A549 (cell line): ENCODE measurements at regions not wholly inside any gene's neighbourhood (a gene's known extent, or its start where the extent isn't known, plus 50 kb on each side); places are given as distances from the start of the nearest gene placed in this dataset.

Source experiments
- ATAC-seq, 2 experiments: fragments of 200-7000 bp in 1 of 2; fragments of >200 bp in 1 of 2; cut with Nextera tagmentation in 1 of 2; cut with Tn5 transposase in 1 of 2; 3 replicates each; pipeline versions ENCODE4 v1.8.0 to v1.9.1; 2018 to 2020; ENCODE audit warnings: mild to moderate bottlenecking in 1 of 2, moderate library complexity in 1 of 2
- CTCF ChIA-PET: fragments of 300-600 bp; sonication (Branson Sonifier 250); formaldehyde crosslinking; extraction: SDS; loops from one replicate; lab custom pipeline; 2021; ENCODE audit warnings: antibody characterized with exemption, inconsistent platforms; lab: Yijun Ruan, JAX
- POLR2A ChIA-PET: fragments of 350-600 bp; formaldehyde crosslinking; extraction: SDS; loops from one replicate; lab custom pipeline; 2021; ENCODE audit warnings: antibody characterized with exemption, inconsistent platforms; lab: Yijun Ruan, JAX
- DNase-seq, 2 experiments: peaks; one replicate each; pipeline versions ENCODE4 v3.0.0 to v3.0.0-alpha.2; 2011 to 2016; ENCODE audit warnings: low read depth in 1 of 2, low spot score in 1 of 2
- FAIRE-seq: peaks from 2 replicates; lab custom pipeline; 2011; peaks lifted over from hg19 to GRCh38; lab: Jason Lieb, UNC
- H3K27ac ChIP-seq, 2 experiments: fragments of >200 bp; sonication (Bioruptor Twin); formaldehyde crosslinking; 3 replicates each; pipeline ENCODE4 v1.5.1; 2016 to 2017
- H3K4me1 ChIP-seq: fragments of >200 bp; sonication (Bioruptor Twin); formaldehyde crosslinking; 3 replicates; pipeline ENCODE4 v1.6.1; 2016
- H3K4me2 ChIP-seq: fragments of >200 bp; sonication (Bioruptor Twin); formaldehyde crosslinking; 3 replicates; pipeline ENCODE4 v1.6.1; 2016
- H3K4me3 ChIP-seq: fragments of >200 bp; sonication (Bioruptor Twin); formaldehyde crosslinking; 3 replicates; pipeline ENCODE4 v1.5.1; 2016
- H3K9me3 ChIP-seq: fragments of >200 bp; sonication (Bioruptor Twin); formaldehyde crosslinking; 3 replicates; pipeline ENCODE4 v1.6.1; 2016
- ATOH8 ChIP-seq: fragments of 250-450 bp; sonication (Bioruptor Pico); IDR thresholded peaks from 2 replicates; pipeline ENCODE4 v1.5.0; 2020; ENCODE audit warnings: low read depth, mild to moderate bottlenecking, moderate library complexity
- CHD2 ChIP-seq: fragments of 150-350 bp; IDR thresholded peaks from 2 replicates; pipeline ENCODE4 v1.6.1; 2014; ENCODE audit warnings: low read length; ENCODE audit not compliant: partially characterized antibody
- CTCF ChIP-seq: fragments of >200 bp; sonication (Bioruptor Twin); formaldehyde crosslinking; IDR thresholded peaks from 3 replicates; pipeline ENCODE4 v1.5.1; 2016
- EHF ChIP-seq: fragments of 250-450 bp; sonication (Bioruptor Pico); IDR thresholded peaks from 2 replicates; pipeline ENCODE4 v1.5.0; 2020; ENCODE audit warnings: mild to moderate bottlenecking
- ELK1 ChIP-seq: fragments of 150-350 bp; IDR thresholded peaks from 2 replicates; pipeline ENCODE4 v1.6.1; 2014; ENCODE audit warnings: low read depth, mild to moderate bottlenecking, low read length
- EP300 ChIP-seq, 2 experiments: fragments of >200 bp; sonication (Bioruptor Twin); formaldehyde crosslinking; IDR thresholded peaks; 2 replicates in 1 of 2; 3 replicates in 1 of 2; pipeline ENCODE4 v1.6.1; 2016 to 2017
- ESRRA ChIP-seq: fragments of 150-350 bp; IDR thresholded peaks from 2 replicates; pipeline ENCODE4 v1.6.1; 2014; ENCODE audit warnings: mild to moderate bottlenecking, low read length, borderline replicate concordance
- FOSB ChIP-seq: fragments of 250-450 bp; sonication (Bioruptor Pico); IDR thresholded peaks from 2 replicates; pipeline ENCODE4 v1.5.0; 2020; ENCODE audit warnings: mild to moderate bottlenecking, moderate library complexity
- FOXS1 ChIP-seq: fragments of 250-450 bp; sonication (Bioruptor Pico); IDR thresholded peaks from 2 replicates; pipeline ENCODE4 v1.5.0; 2020; ENCODE audit warnings: mild to moderate bottlenecking, moderate library complexity
- HES2 ChIP-seq: fragments of >200 bp; sonication (Bioruptor Twin); formaldehyde crosslinking; IDR thresholded peaks from 2 replicates; pipeline ENCODE4 v1.6.1; 2016
- HOXA7 ChIP-seq: fragments of 250-450 bp; sonication (Bioruptor Pico); IDR thresholded peaks from 2 replicates; pipeline ENCODE4 v1.5.0; 2020; ENCODE audit warnings: mild to moderate bottlenecking, moderate library complexity
- HOXB13 ChIP-seq: fragments of 250-450 bp; sonication (Bioruptor Pico); IDR thresholded peaks from 2 replicates; pipeline ENCODE4 v1.5.0; 2020; ENCODE audit warnings: low read depth, mild to moderate bottlenecking, moderate library complexity
- JUN ChIP-seq, 2 experiments: fragments of >200 bp; sonication (Bioruptor Twin); formaldehyde crosslinking; IDR thresholded peaks; 2 replicates in 1 of 2; 3 replicates in 1 of 2; pipeline ENCODE4 v1.6.1; 2016 to 2017
- MAFK ChIP-seq: fragments of 450-650 bp; IDR thresholded peaks from 2 replicates; pipeline ENCODE4 v1.6.1; 2014; ENCODE audit not compliant: partially characterized antibody
- MAX ChIP-seq: IDR thresholded peaks from 2 replicates; pipeline ENCODE4 v1.6.1; 2012
- NFE2L2 ChIP-seq: fragments of 150-350 bp; conservative IDR thresholded peaks from 2 replicates; pipeline ENCODE4 v1.6.1; 2014; ENCODE audit warnings: low read length
- NPAS2 ChIP-seq: fragments of 250-450 bp; sonication (Bioruptor Pico); IDR thresholded peaks from 2 replicates; pipeline ENCODE4 v1.8.0; 2022; ENCODE audit warnings: mild to moderate bottlenecking, moderate library complexity, borderline replicate concordance
- POLR2AphosphoS2 ChIP-seq: conservative IDR thresholded peaks from 2 replicates; pipeline ENCODE4 v1.6.1; 2012; ENCODE audit warnings: low read length, improper control_type of control experiment, inconsistent platforms
- RNF2 ChIP-seq: fragments of 200-600 bp; sonication (generic); IDR thresholded peaks from 2 replicates; pipeline ENCODE4 v1.6.1; 2016; ENCODE audit warnings: low read depth, mild to moderate bottlenecking, antibody characterized with exemption, moderate library complexity, borderline replicate concordance
- SMC3 ChIP-seq: fragments of >200 bp; sonication (Bioruptor Twin); formaldehyde crosslinking; IDR thresholded peaks from 3 replicates; pipeline ENCODE4 v1.6.1; 2018; ENCODE audit warnings: inconsistent platforms
- WGBS: methylation state at CpG from one replicate; pipeline ENCODE4 v1.1.6; 2017; ENCODE audit errors: missing lambda C conversion rate; 5-methylcytosine and 5-hydroxymethylcytosine counted together

GRCh38 chr4:58553679-58554078 lies 1443.5 kb upstream of the IGFBP7 start:
- FAIRE-seq (no peak), DNase-seq (no peak), ATAC-seq (no peak)
- H3K4me2 ChIP-seq = no peak overlapping the region
- no peak overlapping the region for H3K27ac ChIP-seq
- no peaks in the 10 kb centered on the region for H3K4me1 ChIP-seq
- ChIA-PET CTCF (no interaction called here), POLR2A (no interaction called here)
- no peak overlapping the region for H3K4me3 ChIP-seq
- H3K9me3 ChIP-seq = no peaks in the 10 kb centered on the region
- WGBS = 3% methylated on average over 2 of the region's 2 CpGs
- TF ChIP-seq ELK1 (no peak), FOSB (CRISPR knock-in tag) (no peak), EP300 (IDR thresholded peaks at IDR 0.05) (no peak), SMC3 (no peak), POLR2AphosphoS2 (no peak), HOXA7 (no peak)

- WGBS = 0% methylated on average over 1 of the region's 1 CpG
- TF ChIP-seq CHD2 = no peak
- TF ChIP-seq POLR2AphosphoS2 = no peak
- TF ChIP-seq JUN (IDR thresholded peaks at IDR 0.05) = no peak
- TF ChIP-seq HES2 = no peak
- TF ChIP-seq HOXB13 = no peak
- no peak for TF ChIP-seq CTCF
- TF ChIP-seq NFE2L2 = no peak
- no peak for TF ChIP-seq MAX
- DNase-seq = no peak
- Histone ChIP-seq H3K4me3 (no peak overlapping the region), H3K4me2 (no peak overlapping the region), H3K4me1 (no peaks in the 10 kb centered on the region), H3K9me3 (no peaks in the 10 kb centered on the region), H3K27ac (no peak overlapping the region)
- ChIA-PET CTCF (no interaction called here), POLR2A (no interaction called here)
- no peak for FAIRE-seq
- no peak for ATAC-seq
These were observed 1442.8 kb upstream of the IGFBP7 start for GRCh38 chr4:58553031-58553430.

- ChIA-PET CTCF (no interaction called here), POLR2A (no interaction called here)
- ATAC-seq = no peak
- FAIRE-seq = no peak
- Histone ChIP-seq H3K9me3 (no peaks in the 10 kb centered on the region), H3K4me1 (no peaks in the 10 kb centered on the region), H3K27ac (no peak overlapping the region), H3K4me3 (no peak overlapping the region), H3K4me2 (no peak overlapping the region)
- no peak for DNase-seq
- TF ChIP-seq CTCF (no peak), ELK1 (no peak), MAX (no peak), ESRRA (no peak), EHF (CRISPR knock-in tag) (no peak), MAFK (no peak), NPAS2 (CRISPR knock-in tag) (no peak), ATOH8 (CRISPR knock-in tag) (no peak), FOXS1 (CRISPR knock-in tag) (no peak), POLR2AphosphoS2 (no peak), RNF2 (no peak)
- TF ChIP-seq, all 56 proteins: peak for 0
These were observed 1441.5 kb upstream of the IGFBP7 start for GRCh38 chr4:58551676-58552075.
